ENCODE measurements at regions not wholly inside any gene's neighbourhood (a gene's known extent, or its start where the extent isn't known, plus 50 kb on each side); places are given as distances from the start of the nearest gene placed in this dataset.

DNA sequence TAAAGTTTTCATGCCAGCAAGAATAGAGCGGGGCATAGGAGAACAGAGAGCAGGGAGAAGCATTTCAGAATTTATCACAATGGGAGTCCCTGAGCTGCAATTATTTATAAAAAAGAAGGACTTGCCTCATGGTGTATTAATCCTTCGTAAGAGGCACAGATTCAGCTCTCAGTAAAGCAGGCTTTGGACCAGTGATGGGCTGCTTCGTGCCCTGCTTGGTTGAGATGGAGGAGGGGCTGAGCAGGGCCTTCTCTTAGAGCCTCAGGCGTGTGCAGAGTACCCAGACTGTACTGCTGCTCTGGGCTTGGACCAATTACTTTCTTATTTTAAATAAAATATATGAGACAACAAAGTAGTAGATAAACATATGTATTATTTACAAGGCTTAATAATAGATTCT lies 265.7 kb upstream of the SLC10A2 start:
- TF ChIP-seq, protein P1, sequence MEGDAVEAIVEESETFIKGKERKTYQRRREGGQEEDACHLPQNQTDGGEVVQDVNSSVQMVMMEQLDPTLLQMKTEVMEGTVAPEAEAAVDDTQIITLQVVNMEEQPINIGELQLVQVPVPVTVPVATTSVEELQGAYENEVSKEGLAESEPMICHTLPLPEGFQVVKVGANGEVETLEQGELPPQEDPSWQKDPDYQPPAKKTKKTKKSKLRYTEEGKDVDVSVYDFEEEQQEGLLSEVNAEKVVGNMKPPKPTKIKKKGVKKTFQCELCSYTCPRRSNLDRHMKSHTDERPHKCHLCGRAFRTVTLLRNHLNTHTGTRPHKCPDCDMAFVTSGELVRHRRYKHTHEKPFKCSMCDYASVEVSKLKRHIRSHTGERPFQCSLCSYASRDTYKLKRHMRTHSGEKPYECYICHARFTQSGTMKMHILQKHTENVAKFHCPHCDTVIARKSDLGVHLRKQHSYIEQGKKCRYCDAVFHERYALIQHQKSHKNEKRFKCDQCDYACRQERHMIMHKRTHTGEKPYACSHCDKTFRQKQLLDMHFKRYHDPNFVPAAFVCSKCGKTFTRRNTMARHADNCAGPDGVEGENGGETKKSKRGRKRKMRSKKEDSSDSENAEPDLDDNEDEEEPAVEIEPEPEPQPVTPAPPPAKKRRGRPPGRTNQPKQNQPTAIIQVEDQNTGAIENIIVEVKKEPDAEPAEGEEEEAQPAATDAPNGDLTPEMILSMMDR (conservative IDR thresholded peaks at IDR 0.05; ENCODE audit: low read depth in 2 of 2) = no peak
- no peak for TF ChIP-seq STAT1 (IDR thresholded peaks at IDR 0.05; ENCODE audit: unreplicated experiment)
- TF ChIP-seq EZH2 (IDR thresholded peaks at IDR 0.05; ENCODE audit: low read depth, unreplicated experiment) = no peak
- TF ChIP-seq REST (IDR thresholded peaks at IDR 0.05; ENCODE audit: unreplicated experiment) = no peak

Measured in GM23338 (cell line).